ENCODE measurements at regions not wholly inside any gene's neighbourhood (a gene's known extent, or its start where the extent isn't known, plus 50 kb on each side); places are given as distances from the start of the nearest gene placed in this dataset.

DNA sequence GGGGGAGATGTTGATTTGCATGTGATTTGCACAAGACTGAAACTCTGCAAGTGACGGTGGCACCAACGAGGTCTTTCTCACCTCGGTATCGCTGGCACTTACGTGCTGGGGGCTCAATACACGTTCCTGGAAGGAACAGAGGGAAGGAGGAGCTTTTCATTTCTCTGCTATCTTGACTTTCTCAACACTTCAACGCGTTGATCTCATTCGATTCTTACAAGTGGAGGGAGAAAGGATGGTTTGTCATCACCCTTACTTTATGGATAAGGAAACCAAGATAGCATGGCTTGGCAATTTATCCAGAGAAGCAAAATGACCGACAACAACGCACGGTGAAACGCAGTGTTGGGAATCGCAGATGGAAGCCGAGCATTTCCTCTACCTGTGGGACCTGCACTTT, 87.3 kb upstream of the RFLNA start:
- DNase-seq (ENCODE audit: low read depth, low spot score) (no peak), FAIRE-seq (no peak)
- H3K4me1 ChIP-seq (ENCODE audit: control insufficient read depth, extremely low read depth, insufficient read depth, low read length): no peaks in the 10 kb centered on the region
- peaks cover 7% of the 10 kb centered on the region for H3K27me3 ChIP-seq (ENCODE audit: control insufficient read depth, extremely low read depth, insufficient read depth, low read length)
- H2AFZ ChIP-seq (ENCODE audit: control insufficient read depth, low read length): no peak overlapping the region
- H4K20me1 ChIP-seq (ENCODE audit: control insufficient read depth, extremely low read depth, insufficient read depth, low read length): no peaks in the 10 kb centered on the region
- no peaks in the 10 kb centered on the region for H3K36me3 ChIP-seq (ENCODE audit: control insufficient read depth in 2 of 2, extremely low read depth in 1 of 2, insufficient read depth in 2 of 2, low read length in 2 of 2)
- H3K79me2 ChIP-seq (ENCODE audit: control insufficient read depth, insufficient read depth, low read length): no peaks in the 10 kb centered on the region
- no peak overlapping the region for H3K9ac ChIP-seq (ENCODE audit: control insufficient read depth, extremely low read depth, insufficient read depth, low read length)
- no peaks in the 10 kb centered on the region for H3K9me3 ChIP-seq (ENCODE audit: control insufficient read depth, low read depth, low read length)
- dilution Hi-C loops (cut with MboI; ENCODE audit: extremely low pct_ligation_motif_present, low sequenced_read_pairs): no loop called here
- no peak overlapping the region for H3K4me2 ChIP-seq (ENCODE audit: control insufficient read depth, extremely low read depth, insufficient read depth, low read depth, low read length)
- no peak overlapping the region for H3K4me3 ChIP-seq (ENCODE audit: control insufficient read depth in 2 of 3, extremely low read depth in 1 of 3, insufficient read depth in 2 of 3, low read depth in 1 of 3, low read length in 3 of 3)
- no peak overlapping the region for H3K27ac ChIP-seq (ENCODE audit: control insufficient read depth, insufficient read depth, low read length)
- H3K9me1 ChIP-seq (ENCODE audit: control insufficient read depth, extremely low read depth, insufficient read depth, low read length): no peaks in the 10 kb centered on the region
- TF ChIP-seq, protein P1, sequence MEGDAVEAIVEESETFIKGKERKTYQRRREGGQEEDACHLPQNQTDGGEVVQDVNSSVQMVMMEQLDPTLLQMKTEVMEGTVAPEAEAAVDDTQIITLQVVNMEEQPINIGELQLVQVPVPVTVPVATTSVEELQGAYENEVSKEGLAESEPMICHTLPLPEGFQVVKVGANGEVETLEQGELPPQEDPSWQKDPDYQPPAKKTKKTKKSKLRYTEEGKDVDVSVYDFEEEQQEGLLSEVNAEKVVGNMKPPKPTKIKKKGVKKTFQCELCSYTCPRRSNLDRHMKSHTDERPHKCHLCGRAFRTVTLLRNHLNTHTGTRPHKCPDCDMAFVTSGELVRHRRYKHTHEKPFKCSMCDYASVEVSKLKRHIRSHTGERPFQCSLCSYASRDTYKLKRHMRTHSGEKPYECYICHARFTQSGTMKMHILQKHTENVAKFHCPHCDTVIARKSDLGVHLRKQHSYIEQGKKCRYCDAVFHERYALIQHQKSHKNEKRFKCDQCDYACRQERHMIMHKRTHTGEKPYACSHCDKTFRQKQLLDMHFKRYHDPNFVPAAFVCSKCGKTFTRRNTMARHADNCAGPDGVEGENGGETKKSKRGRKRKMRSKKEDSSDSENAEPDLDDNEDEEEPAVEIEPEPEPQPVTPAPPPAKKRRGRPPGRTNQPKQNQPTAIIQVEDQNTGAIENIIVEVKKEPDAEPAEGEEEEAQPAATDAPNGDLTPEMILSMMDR (optimal IDR thresholded peaks at IDR 0.05 in 1 of 3, IDR thresholded peaks at IDR 0.05 in 1 of 3, conservative IDR thresholded peaks at IDR 0.05 in 1 of 3; ENCODE audit: extremely low read depth in 1 of 3, insufficient read depth in 2 of 3, low read length in 3 of 3): no peak
- no peak for TF ChIP-seq EZH2 (IDR thresholded peaks at IDR 0.05; ENCODE audit: low read length)

DNA sequence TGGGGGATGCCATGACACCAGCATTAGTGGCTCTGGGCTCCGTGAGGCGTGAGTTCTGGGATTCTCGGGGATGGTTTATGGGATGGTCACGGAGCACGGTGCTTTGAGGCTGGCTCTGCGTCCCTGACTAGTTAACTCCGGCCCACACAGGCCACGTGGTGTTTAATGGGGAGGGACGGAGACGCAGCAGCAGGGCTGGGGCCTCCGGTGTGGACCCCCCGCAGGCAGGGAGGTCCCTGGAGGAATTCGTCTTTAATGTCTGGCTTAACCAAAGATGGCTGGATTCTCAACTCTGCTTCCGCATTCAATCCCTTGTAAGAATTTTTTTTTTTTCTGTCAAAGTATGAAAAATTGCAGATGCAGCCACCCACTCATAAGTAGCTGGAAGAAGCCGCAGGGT, 86.4 kb upstream of the RFLNA start:
- H4K20me1 ChIP-seq (ENCODE audit: control insufficient read depth, extremely low read depth, insufficient read depth, low read length): no peaks in the 10 kb centered on the region
- H2AFZ ChIP-seq (ENCODE audit: control insufficient read depth, low read length): no peak overlapping the region
- dilution Hi-C loops (cut with MboI; ENCODE audit: extremely low pct_ligation_motif_present, low sequenced_read_pairs): no loop called here
- H3K9me1 ChIP-seq (ENCODE audit: control insufficient read depth, extremely low read depth, insufficient read depth, low read length): no peaks in the 10 kb centered on the region
- FAIRE-seq (no peak), DNase-seq (ENCODE audit: low read depth, low spot score) (no peak)
- no peaks in the 10 kb centered on the region for H3K4me1 ChIP-seq (ENCODE audit: control insufficient read depth, extremely low read depth, insufficient read depth, low read length)
- H3K9ac ChIP-seq (ENCODE audit: control insufficient read depth, extremely low read depth, insufficient read depth, low read length): no peak overlapping the region
- peaks cover 7% of the 10 kb centered on the region for H3K27me3 ChIP-seq (ENCODE audit: control insufficient read depth, extremely low read depth, insufficient read depth, low read length)
- H3K36me3 ChIP-seq (ENCODE audit: control insufficient read depth in 2 of 2, extremely low read depth in 1 of 2, insufficient read depth in 2 of 2, low read length in 2 of 2): no peaks in the 10 kb centered on the region
- no peak overlapping the region for H3K4me2 ChIP-seq (ENCODE audit: control insufficient read depth, extremely low read depth, insufficient read depth, low read depth, low read length)
- H3K27ac ChIP-seq (ENCODE audit: control insufficient read depth, insufficient read depth, low read length): no peak overlapping the region
- TF ChIP-seq, protein P1 (optimal IDR thresholded peaks at IDR 0.05 in 1 of 3, IDR thresholded peaks at IDR 0.05 in 1 of 3, conservative IDR thresholded peaks at IDR 0.05 in 1 of 3; ENCODE audit: extremely low read depth in 1 of 3, insufficient read depth in 2 of 3, low read length in 3 of 3): no peak
- TF ChIP-seq EZH2 (IDR thresholded peaks at IDR 0.05; ENCODE audit: low read length): no peak
- no peaks in the 10 kb centered on the region for H3K9me3 ChIP-seq (ENCODE audit: control insufficient read depth, low read depth, low read length)
- no peaks in the 10 kb centered on the region for H3K79me2 ChIP-seq (ENCODE audit: control insufficient read depth, insufficient read depth, low read length)
- H3K4me3 ChIP-seq (ENCODE audit: control insufficient read depth in 2 of 3, extremely low read depth in 1 of 3, insufficient read depth in 2 of 3, low read depth in 1 of 3, low read length in 3 of 3): no peak overlapping the region

All from keratinocyte (primary cell).